ENCODE measurements at regions not wholly inside any gene's neighbourhood (a gene's known extent, or its start where the extent isn't known, plus 50 kb on each side); places are given as distances from the start of the nearest gene placed in this dataset.
A peak's percentile ranks its signal among the peaks of the same experiment; 100 is the strongest.

DNA sequence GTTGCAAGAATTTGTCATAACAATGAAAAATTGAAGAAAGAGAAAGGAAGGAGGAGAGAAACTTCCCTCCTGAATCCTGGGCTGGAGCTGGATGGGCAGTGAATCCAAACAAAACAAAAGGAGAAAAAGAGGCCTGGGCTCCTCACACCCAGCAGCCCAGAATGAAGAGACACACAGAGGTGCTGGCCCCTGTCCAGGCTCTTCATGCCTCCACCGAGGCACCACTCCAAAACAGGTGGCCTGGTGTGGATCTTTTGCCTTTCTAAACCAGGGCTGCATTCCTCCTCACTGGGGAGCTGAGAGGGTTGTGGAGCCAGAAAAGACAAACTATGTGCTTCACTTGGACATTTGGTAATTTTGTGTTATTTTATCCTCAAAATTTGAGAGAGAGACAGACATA, 76.0 kb downstream of the FAM124B start:
- no peak for DNase-seq (ENCODE audit: low spot score)

GRCh38 chr2:224324604-224325003, 77.3 kb downstream of the FAM124B start:
- no peak for DNase-seq (ENCODE audit: low spot score)

- no peak for DNase-seq (ENCODE audit: low spot score)
Measured at GRCh38 chr2:224320660-224321059, 81.2 kb downstream of the FAM124B start.

GRCh38 chr2:224319750-224320149, 82.2 kb downstream of the FAM124B start:
- no peak for DNase-seq (ENCODE audit: low spot score)

DNA sequence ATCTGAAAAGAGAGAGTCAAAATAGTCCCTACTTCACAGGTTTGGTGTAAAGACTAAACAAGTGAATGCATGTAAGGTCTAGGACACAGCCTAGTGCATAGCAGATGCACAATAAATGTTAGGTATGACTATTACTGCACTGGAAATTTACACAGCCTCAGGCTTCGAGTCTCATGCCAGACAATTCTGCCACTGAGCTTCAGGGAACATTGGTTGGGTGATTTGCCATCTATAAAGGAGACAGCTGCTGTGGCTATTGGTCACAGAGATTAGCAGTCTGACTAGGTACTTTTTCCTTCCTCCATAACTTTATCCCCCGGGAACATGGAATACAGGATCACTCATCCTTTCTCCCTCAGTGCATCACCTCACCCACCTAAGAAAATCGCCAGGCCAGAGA, 89.2 kb downstream of the FAM124B start:
- DNase-seq (ENCODE audit: low spot score): no peak

DNA sequence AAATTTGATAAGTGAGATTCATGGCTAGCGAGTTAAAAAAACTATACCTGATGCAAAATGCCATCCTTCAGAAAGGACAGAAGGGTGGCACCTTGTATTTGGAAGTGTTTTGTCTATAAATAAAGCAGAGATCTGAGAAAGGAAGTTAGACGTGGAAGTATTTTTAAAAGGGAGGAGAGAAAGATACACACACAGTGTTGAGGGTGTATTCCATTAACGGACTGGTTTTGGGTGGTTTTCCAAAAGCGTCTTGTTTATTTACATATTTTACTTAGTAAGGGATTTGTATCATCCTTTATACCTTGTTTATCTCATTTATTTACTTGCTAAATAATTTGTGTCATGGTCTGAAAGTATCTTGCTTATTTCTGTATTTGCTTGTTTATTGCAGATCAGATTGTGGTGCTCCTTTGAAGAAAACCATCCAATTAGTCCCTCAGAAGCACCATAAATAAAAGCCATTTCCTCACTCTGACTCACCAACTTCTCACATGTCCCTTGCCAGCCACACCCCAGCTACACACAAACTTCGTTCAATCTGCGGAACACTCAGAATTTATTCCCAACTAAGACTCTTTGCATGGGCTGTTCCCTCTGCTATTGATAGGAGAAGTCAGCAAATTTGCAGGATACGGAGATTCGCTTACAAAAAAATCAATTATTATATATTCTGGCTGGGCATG, 90.8 kb downstream of the FAM124B start:
- no peak for DNase-seq (ENCODE audit: low spot score)

DNA sequence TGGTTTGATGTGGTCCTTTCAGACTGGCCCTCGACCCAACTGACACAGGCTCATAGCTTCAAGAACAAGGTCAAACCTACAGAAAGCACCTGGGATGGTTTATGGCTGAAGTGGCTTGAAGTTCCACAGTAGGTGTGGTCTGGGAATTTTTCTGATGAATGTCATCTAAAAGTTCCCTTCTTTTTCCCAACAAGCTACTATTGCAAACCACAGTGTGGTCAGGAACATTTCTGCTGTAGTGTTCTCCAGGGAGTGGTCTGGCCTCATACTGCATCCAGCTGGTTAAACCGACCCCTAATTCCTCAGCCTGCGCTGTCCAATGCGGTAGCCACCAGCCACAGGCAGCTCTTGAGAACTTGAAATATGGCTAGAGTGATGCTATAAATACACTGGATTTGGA, 92.7 kb downstream of the FAM124B start:
- DNase-seq (ENCODE audit: low spot score): no peak

GRCh38 chr2:224308272-224308911, 93.5 kb downstream of the FAM124B start:
- DNase-seq (ENCODE audit: low spot score): no peak

DNA sequence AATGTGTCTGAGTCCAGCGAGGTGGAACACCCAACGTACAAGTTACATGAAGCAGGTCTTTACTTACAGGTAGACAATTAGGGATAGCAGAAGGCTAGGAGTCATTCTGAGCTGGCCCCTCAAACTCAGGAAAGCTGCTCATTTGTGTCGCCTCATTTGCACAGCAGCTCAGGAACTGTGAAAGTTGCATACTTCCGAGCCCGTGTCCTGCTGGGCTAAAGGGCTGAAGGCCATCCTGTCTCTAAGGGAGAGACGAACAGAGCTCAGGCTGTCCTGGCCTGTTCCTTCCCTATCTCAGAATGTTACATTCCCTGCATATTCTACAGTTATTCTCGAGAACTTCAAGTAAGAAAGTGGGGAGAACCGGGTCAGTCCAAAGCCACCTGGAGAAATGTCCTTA, 99.0 kb downstream of the FAM124B start:
- DNase-seq (ENCODE audit: low spot score): no peak

DNA sequence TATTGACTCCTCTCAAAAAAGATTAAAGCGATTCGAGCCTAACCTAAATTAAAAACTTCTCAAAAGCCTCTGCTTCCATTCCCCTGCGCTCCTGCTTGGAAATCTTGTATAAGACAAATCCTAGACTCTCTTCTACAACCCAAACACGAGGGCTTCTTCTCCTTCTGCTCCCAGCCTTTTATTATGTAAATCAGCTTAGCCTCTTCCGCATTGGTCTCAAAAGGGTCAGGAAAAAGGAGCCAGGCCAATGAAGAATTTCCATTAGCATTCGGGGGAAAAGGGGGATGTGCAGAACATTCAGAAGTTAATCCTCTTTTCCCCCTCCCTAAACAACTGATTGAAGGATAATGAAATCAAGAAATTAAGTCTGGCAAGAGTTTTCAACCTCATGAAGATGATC, 107.9 kb downstream of the FAM124B start:
- no peak for DNase-seq (ENCODE audit: low spot score)

GRCh38 chr2:224287531-224287930, 114.4 kb downstream of the FAM124B start:
- DNase-seq (ENCODE audit: low spot score): no peak

DNA sequence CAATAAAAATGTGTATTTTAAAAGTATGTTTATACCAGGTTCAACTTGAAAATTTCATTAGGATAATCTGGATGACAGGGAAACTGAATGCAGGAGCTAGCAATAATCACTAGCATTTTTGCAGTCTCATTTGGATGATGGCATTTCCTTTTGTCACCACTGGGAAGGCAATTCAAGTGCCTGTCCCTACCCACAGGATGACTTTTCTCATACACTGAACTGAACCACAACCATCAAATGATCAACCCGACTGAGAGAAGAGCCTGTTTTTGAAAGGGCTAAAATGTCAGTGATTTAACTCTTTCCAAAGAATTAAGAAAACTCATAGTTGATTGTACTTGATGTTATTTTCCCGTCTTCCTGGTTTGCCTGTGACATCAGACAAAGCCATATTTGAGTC, 115.0 kb downstream of the FAM124B start:
- no peak for DNase-seq (ENCODE audit: low spot score)

DNA sequence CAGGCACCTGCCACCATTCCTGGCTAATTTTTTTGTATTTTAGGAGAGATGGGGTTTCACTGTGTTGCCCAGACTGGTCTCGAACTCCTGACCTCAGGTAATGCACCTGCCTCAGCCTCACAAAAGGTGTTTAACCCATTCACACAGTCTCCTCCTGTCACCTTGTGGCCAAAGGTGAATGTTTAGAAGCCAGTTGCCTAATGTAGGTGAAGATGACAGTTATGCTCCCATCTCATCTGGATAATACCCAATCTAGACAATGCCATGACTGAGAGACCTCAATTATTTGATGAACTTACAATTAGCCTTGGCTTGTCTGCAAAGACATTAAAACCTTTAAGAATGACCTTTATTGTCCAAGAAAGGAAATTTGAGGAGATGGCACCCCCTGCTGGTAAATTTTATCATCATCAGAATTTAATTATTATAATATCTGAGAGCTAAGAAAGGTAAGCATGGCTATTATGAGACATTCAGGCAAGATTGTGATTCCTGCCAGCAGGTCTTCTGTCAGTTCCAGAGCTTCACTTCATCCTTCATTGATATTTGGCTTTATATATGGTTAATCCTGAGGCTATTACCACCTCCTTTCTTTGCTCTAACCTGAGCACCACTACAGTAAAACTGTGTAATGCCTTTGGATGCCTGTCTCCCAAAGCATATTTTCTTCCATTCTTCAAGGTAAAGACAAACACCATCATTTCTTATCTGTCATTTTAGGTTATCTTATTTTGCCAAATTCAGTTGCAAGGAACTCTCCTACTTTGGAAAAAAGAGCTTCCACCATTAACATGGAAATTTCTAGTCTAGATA, 117.6 kb downstream of the FAM124B start:
- DNase-seq (ENCODE audit: low spot score): peak; percentile 62

- DNase-seq (ENCODE audit: low spot score): no peak
Measured at GRCh38 chr2:224283466-224283965, 118.4 kb downstream of the FAM124B start.

GRCh38 chr2:224281374-224281773, 120.5 kb downstream of the FAM124B start:
- no peak for DNase-seq (ENCODE audit: low spot score)

GRCh38 chr2:224278531-224278930, 123.4 kb downstream of the FAM124B start:
- no peak for DNase-seq (ENCODE audit: low spot score)

DNA sequence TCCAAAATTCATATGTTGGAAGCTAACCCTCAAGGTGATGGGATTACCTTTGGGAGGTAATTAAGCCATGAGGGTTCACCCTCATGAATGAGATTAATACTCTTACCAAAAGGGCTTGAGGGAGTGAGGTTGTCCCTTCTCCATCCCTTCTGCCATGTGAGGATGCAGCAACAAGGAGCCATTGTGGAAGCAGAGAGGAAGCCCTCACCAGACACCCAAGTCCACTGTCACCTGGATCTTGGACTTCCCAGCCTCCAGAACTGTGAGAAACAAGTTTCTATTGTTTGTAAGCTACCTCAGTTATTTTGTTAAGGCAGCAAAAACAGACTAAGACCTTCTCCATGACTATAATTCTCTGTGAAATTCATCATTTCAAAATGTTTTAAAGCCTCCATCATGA, 125.7 kb downstream of the FAM124B start:
- no peak for DNase-seq (ENCODE audit: low spot score)

DNA sequence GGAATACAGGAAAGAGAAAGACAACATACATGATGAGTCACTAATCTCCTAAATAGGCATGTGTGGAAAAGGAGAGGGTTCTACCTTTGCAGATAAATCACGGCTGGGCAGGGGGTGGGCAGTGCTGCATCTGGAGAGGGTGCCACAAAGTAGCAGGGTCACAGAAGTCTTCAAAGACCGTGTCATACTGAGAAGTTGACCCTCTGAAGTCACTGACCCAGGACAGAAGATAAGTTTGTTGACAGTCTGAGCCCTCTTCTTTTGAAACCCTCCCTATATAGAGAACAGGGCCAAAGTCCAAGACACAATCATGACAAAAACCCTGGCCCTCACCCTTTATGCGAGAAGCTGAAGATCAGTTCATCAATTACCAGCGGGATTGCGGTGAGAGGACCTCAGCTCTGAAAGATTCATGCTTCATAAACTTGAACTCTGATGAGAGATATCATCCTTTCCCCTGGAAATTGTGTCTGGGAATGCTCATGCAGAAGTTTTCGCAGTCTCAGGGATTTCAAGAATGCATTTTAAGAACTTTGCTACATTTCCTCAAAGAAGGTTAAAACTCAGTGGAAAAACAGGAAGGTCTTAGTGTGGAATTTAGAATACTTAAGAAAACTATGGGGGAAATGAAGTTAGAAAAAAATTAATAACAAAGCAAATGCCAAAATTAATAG, 129.5 kb downstream of the FAM124B start:
- no peak for DNase-seq (ENCODE audit: low spot score)

GRCh38 chr2:224271617-224272236, 130.2 kb downstream of the FAM124B start:
- DNase-seq (ENCODE audit: low spot score): no peak

- no peak for DNase-seq (ENCODE audit: low spot score)
Measured at GRCh38 chr2:224268441-224268840, 133.5 kb downstream of the FAM124B start.

- no peak for DNase-seq (ENCODE audit: low spot score)
Measured at GRCh38 chr2:224264259-224264658, 137.6 kb downstream of the FAM124B start.

DNA sequence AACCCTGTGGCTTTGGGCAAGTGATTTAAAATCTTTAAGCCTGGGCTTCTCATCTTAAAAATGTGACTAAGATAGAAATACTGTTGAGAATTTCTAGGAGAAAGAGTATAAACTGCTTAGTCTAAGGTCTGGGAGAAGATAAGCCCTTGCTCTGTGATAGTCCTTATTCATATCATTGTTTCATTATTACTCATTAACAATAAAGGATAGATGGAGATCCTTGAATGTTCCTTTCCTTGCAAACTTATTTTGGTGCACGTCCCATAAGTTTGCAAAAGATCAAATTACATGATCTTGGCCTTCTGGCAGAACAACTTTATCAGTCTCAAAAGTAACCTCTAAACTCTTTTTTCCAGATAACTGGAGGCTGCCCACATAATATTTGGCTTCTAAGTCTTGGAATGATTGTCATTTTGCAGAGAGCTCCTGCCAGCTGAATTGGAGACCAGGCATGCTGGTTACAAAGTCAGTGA, 138.3 kb downstream of the FAM124B start:
- no peak for DNase-seq (ENCODE audit: low spot score)
